Iris pigment epithelial cell (primary cell): ENCODE measurements at regions not wholly inside any gene's neighbourhood (a gene's known extent, or its start where the extent isn't known, plus 50 kb on each side); places are given as distances from the start of the nearest gene placed in this dataset.

ENCODE experiments used
- DNase-seq: peaks from one replicate; pipeline ENCODE4 v3.0.0-alpha.2; 2011; ENCODE audit warnings: low read depth

DNA sequence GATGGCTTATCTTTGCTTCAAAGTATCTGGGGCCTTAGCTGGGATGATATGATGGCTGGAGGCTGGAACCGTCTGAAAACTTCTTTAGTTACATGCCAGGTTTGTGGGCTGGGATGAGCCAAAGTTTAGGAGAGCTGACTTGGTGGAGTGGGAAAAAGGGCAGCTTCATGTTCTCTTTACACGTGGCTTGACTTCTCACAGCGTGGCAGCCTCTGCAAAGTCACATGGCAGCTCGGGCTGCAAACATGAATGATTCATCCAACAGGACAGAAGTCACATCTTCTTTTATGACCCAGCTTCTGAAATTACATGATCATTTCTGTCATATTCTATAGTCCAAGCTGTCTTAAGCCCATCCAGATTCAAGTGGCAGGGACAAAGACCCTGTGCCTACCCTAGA, 176.0 kb downstream of the OLFM4 start:
- no peak for DNase-seq

DNA sequence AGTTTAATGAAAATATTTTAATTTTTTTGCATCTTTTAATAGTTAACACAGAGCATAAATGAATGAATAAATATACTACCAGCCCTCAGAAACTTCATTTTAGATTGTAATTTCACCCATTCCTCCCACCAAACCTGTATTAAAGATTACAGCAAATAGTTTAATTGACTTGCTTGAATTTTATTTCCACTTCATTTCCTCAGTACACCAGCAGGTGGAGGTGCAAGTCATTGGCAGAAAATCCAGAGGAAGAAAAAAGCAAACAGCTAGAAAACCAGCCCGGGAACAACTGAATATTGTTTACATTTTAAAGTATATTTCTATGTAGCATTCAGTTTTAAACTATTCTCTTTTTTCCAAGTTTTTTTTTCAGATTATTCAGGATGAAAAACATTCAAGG, 177.8 kb downstream of the OLFM4 start:
- DNase-seq: peak; percentile 17

- no peak for DNase-seq
Observed at GRCh38 chr13:53207556-53207955, 178.9 kb downstream of the OLFM4 start.

- DNase-seq: no peak
Observed at GRCh38 chr13:53214433-53214832, 185.8 kb downstream of the OLFM4 start.

GRCh38 chr13:53215563-53215962, 186.9 kb downstream of the OLFM4 start:
- DNase-seq: no peak

- DNase-seq: no peak
Observed at GRCh38 chr13:53216773-53217172, 188.2 kb downstream of the OLFM4 start.

DNA sequence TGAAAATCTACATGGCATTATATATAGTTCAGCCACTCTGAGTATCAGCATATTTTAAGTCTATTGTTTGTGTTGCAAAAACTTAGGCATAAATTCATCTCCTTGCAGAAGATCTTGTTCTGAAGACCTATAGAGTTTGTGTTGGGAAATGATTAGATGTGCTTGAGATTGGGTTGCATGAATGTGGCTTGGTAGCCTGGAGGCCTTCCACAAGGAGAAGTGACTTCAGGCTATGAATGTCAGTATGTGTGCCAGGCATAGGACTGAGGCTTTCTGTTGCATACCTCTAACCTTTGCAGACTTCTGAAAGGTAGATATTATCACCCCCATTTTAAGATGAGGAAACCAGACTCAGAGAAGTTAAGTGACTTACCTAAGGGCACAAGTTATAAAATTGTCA, 188.6 kb downstream of the OLFM4 start:
- no peak for DNase-seq

- no peak for DNase-seq
Observed at GRCh38 chr13:53220038-53220437, 191.4 kb downstream of the OLFM4 start.

DNA sequence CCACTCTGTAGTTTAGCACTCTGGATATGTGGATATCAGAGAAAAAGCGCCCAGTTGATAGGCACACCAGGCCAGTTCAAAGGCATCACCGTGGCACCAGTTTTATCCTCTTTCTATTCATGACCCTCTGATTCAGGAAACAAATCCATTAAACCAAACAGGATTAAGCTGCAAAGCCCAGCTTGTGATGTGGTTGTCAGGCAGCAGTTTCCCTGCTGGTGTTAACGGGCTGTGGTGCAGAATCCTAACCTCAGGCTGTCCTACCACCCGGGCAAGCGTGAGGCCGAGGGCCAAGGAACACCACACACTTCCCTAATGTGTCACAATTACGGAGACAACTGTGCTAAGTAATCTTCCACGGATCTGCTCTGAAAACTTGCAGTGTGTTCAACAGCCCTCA, 209.1 kb downstream of the OLFM4 start:
- DNase-seq: no peak

- DNase-seq: no peak
Observed at GRCh38 chr13:53238261-53238660, 209.6 kb downstream of the OLFM4 start.

GRCh38 chr13:53240401-53241025, 211.9 kb downstream of the OLFM4 start:
- no peak for DNase-seq

DNA sequence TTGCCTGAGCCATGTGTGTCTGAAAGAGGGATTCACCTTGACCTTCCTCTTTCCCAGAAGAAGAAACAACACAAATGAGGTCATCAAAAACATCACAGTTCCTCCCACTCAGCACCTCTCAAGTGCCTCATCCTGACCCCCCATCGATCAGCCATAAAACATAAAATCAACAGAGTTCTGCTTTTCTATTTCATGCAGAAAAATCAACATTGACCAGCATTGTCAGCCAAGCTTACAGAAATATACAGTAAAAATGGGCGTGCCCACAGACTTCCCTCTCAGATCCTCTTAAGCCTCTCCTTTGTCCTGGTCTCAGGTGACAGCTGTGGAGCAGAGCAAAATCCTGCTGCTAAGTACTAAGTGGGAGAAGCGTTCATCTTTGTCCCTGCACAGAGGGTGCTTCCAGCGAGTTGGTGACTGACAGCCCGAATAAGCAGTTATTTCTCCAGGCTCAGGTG, 213.3 kb downstream of the OLFM4 start:
- DNase-seq: no peak

- DNase-seq: no peak
Observed at GRCh38 chr13:53249236-53249635, 220.6 kb downstream of the OLFM4 start.

DNA sequence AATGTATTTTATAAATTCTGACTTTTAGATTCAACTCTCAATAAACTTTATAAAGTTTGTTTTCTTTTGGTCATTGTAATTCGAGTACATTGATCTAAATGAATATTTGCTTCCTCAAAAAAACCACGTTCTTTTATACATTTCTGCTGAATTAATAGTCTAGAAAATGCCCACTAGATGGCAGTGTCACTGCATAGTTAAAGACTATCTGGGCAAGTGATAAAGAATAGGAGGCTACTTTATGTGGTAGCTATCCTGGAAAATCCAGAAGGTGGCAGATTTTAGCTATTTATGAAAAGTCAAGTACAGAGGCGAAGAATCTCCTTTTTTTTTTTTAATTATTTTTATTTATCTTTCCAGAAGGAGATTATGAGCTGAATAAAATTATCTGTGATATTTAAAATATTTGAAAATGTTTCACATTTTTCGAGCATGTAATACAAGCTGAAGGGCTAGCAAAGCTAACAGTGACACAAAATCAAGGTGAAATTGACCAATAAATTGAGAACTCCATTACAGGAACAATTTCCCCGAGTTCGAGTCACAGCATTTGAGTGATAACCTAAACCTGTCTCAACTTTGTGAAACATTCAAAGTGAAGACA, 221.8 kb downstream of the OLFM4 start:
- peak; percentile 69 for DNase-seq

DNA sequence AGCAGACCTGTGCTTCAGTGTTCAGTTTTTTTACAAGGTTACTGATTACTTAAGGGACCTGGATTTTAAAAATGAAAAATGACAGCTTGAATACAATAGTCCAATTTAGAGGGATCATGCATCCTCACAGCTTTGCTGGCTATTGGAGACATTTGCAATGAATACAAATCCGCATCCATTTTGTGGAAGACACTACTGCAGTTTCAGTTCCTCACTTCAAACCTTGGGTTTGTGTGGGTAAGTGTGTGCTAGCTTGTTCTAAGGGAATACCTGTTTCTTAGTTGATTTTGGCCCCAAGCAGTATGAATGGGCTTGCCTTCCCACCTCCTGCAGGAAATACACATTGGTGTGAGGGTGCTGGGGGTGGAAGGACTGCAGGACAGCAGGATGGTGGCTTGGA, 222.4 kb downstream of the OLFM4 start:
- no peak for DNase-seq

GRCh38 chr13:53254500-53254899, 225.9 kb downstream of the OLFM4 start:
- no peak for DNase-seq

DNA sequence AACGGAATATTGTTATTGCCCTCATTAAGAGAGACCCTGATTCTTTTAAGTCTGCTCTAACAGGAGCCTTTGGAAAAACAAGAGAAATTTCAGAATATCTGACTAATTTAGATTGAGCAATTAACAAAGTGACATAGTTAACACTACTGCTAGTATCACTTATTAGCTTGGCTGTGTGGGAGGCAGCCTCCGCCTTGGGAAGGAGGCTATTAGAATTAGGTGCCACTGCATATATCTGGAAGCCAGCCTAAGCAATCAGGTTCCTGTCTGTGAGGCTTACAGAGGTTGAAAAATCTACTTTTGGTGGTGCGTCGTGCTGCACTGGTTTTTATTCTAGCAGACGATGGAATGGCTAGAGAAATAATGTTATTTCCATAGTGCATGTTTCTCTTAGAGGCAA, 227.2 kb downstream of the OLFM4 start:
- no peak for DNase-seq

DNA sequence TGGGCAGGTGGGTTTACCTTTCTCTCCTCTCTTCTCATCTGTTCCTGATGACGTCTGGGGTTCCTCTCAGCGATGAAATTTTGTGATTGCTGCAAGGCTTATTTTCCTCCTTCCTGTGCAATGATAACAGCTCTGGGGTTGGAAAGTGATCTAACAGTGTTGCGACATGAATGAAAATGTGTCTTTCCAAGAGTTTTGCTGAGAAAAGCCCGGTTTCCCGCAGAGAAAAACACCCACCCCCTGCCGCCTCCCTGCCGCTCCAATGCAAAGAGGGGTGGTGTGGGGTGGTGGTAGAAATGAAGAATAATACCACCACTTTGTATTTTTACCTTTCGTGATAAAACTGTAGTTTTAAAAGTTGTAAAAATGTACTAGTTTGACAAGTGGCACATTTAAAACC, 232.0 kb downstream of the OLFM4 start:
- DNase-seq: no peak

DNA sequence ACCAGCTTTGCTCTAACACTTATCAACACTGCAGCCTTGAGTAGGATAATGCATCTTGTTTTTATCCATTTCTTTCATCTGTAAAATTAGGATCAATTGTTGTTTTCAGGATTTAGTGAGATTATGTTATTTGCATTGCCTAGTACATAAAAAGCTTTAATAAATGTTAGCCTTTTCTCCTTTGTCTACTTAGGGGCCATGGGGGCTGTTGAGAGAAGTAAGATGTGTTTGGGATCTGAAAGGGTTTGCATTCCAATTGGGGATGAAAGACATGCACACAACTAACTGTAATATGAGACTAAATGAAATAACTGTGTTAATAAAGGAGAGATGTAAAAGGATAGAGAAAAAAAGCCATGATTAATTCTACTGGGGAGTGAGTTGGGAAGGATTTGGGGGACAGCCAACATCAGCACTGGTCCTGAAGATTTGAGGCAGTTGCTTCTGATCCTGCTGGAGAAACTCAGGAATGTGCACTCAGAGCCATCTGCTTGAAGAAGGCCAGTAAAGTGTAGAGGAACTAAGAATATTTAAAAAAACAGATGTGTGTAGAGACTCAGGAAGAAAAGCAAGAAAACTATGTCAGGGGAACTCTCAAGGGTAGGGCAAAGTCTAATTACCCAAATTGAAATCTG, 236.3 kb downstream of the OLFM4 start:
- DNase-seq: no peak

- DNase-seq: no peak
Observed at GRCh38 chr13:53266757-53267156, 238.1 kb downstream of the OLFM4 start.

GRCh38 chr13:53269634-53270033, 241.0 kb downstream of the OLFM4 start:
- no peak for DNase-seq

DNA sequence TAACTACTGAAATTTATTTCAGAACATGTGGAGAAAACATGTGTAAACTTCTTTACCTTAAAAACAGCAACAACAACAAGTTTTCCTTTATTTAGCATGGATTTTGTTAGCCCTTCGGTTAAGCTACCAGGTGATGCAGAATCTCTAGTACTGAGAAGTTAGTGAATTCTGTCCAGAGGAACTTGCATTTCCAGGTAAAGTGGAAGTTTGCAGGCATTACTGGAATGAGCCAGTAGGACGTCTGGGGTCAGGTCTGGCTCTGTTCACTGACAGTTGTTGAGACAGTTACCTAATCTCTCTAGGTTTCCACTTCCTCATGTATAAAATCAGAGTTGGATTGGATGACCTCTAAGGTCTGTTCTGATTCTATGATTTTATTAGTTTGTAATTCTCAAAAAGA, 244.3 kb downstream of the OLFM4 start:
- no peak for DNase-seq

GRCh38 chr13:53276265-53276664, 247.7 kb downstream of the OLFM4 start:
- no peak for DNase-seq

GRCh38 chr13:53281677-53282076, 253.1 kb downstream of the OLFM4 start:
- no peak for DNase-seq
